DOHH2 (cell line): ENCODE measurements at regions not wholly inside any gene's neighbourhood (a gene's known extent, or its start where the extent isn't known, plus 50 kb on each side); places are given as distances from the start of the nearest gene placed in this dataset.

Experiments used
- H3F3A ChIP-seq: fragments of 200-600 bp; sonication (generic), shearing (Covaris generic); 2 replicates; pipeline ENCODE4 v1.6.0; 2016; ENCODE audit warnings: antibody characterized with exemption, mild to moderate bottlenecking; ENCODE audit not compliant: control insufficient read depth, insufficient read depth
- H3K27ac ChIP-seq: fragments of 200-600 bp; sonication (generic); 2 replicates; pipeline ENCODE4 v1.5.1; 2014; ENCODE audit warnings: low read depth, mild to moderate bottlenecking, low read length, moderate library complexity
- H3K27me3 ChIP-seq: fragments of 200-600 bp; sonication (generic); 2 replicates; pipeline ENCODE4 v1.6.1; 2014; ENCODE audit warnings: mild to moderate bottlenecking, low read length, mixed read lengths; ENCODE audit not compliant: control insufficient read depth
- H3K36me3 ChIP-seq: fragments of 200-600 bp; sonication (generic); 2 replicates; pipeline ENCODE4 v1.6.1; 2014; ENCODE audit warnings: mild to moderate bottlenecking, low read length, moderate library complexity, mixed read lengths; ENCODE audit not compliant: control insufficient read depth
- H3K4me1 ChIP-seq: fragments of 200-600 bp; sonication (generic); 2 replicates; pipeline ENCODE4 v1.6.1; 2014; ENCODE audit warnings: mild to moderate bottlenecking, low read length, mixed read lengths; ENCODE audit not compliant: control insufficient read depth
- H3K4me2 ChIP-seq: fragments of 200-600 bp; sonication (generic); 2 replicates; pipeline ENCODE4 v1.6.0; 2014; ENCODE audit warnings: mild to moderate bottlenecking, low read length, moderate library complexity
- H3K4me3 ChIP-seq: fragments of 200-600 bp; sonication (generic); 2 replicates; pipeline ENCODE4 v1.5.1; 2014; ENCODE audit warnings: mild to moderate bottlenecking, low read length, mixed read lengths
- H3K79me2 ChIP-seq: fragments of 200-600 bp; sonication (generic); 2 replicates; pipeline ENCODE4 v1.6.1; 2014; ENCODE audit warnings: mild to moderate bottlenecking, low read length, mixed read lengths; ENCODE audit not compliant: control insufficient read depth
- H3K9me2 ChIP-seq: fragments of 200-600 bp; sonication (generic); replicated peaks from 2 replicates; pipeline ENCODE4 v1.6.1; 2014; ENCODE audit warnings: mild to moderate bottlenecking, low read length, mixed read lengths; ENCODE audit not compliant: control insufficient read depth
- H3K9me3 ChIP-seq: fragments of 200-600 bp; sonication (generic); 2 replicates; pipeline ENCODE4 v1.6.1; 2014; ENCODE audit warnings: antibody characterized with exemption, low read length, mixed read lengths; ENCODE audit not compliant: control insufficient read depth, insufficient read depth
- H4K20me1 ChIP-seq: fragments of 200-600 bp; sonication (generic); 2 replicates; pipeline ENCODE4 v1.6.0; 2014; ENCODE audit warnings: low read depth, mild to moderate bottlenecking, antibody characterized with exemption, low read length, moderate library complexity; ENCODE audit not compliant: control insufficient read depth, insufficient read depth
- EZH2phosphoT487 ChIP-seq: fragments of 200-600 bp; sonication (generic); IDR thresholded peaks from 2 replicates; pipeline ENCODE4 v1.6.1; 2017; ENCODE audit warnings: borderline replicate concordance, mild to moderate bottlenecking, antibody characterized with exemption, low read length, moderate library complexity, mixed read lengths
- TF ChIP-seq, protein P1 (sequence below): fragments of 200-600 bp; sonication (generic); IDR thresholded peaks from one replicate; pipeline ENCODE4 v1.5.1; 2014; ENCODE audit warnings: antibody characterized with exemption, mild to moderate bottlenecking, low read depth, low read length; ENCODE audit not compliant: poor library complexity, severe bottlenecking

DNA sequence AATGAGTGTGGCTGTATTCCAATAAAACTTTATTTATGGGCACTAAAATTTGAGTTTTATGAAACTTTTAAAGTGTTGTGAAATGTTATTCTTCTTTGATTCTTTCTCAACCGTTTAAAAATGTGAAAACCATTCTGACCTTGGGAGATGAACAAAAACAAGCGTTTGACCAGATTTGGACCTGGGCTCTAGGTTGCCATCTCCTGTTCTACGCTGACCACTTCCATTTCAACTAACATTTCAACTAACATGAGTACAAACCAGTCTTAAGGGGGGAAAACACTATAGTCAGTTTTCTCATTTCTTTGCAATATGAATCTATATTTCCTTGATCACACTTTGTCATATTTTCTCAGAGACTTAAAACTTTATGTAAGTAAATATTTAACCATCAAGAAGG, 118.4 kb upstream of the IRX5 start:
- Histone ChIP-seq H3K27ac (no peak overlapping the region), H3K9me3 (no peaks in the 10 kb centered on the region), H3K4me3 (no peak overlapping the region), H3K27me3 (no peaks in the 10 kb centered on the region), H4K20me1 (no peaks in the 10 kb centered on the region), H3K4me1 (no peaks in the 10 kb centered on the region), H3K36me3 (no peaks in the 10 kb centered on the region), H3K79me2 (no peaks in the 10 kb centered on the region), H3K4me2 (no peak overlapping the region), H3K9me2 (no peaks in the 10 kb centered on the region), H3F3A (no peaks in the 10 kb centered on the region)
- TF ChIP-seq EZH2phosphoT487 = no peak
- TF ChIP-seq, protein P1, sequence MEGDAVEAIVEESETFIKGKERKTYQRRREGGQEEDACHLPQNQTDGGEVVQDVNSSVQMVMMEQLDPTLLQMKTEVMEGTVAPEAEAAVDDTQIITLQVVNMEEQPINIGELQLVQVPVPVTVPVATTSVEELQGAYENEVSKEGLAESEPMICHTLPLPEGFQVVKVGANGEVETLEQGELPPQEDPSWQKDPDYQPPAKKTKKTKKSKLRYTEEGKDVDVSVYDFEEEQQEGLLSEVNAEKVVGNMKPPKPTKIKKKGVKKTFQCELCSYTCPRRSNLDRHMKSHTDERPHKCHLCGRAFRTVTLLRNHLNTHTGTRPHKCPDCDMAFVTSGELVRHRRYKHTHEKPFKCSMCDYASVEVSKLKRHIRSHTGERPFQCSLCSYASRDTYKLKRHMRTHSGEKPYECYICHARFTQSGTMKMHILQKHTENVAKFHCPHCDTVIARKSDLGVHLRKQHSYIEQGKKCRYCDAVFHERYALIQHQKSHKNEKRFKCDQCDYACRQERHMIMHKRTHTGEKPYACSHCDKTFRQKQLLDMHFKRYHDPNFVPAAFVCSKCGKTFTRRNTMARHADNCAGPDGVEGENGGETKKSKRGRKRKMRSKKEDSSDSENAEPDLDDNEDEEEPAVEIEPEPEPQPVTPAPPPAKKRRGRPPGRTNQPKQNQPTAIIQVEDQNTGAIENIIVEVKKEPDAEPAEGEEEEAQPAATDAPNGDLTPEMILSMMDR = no peak

DNA sequence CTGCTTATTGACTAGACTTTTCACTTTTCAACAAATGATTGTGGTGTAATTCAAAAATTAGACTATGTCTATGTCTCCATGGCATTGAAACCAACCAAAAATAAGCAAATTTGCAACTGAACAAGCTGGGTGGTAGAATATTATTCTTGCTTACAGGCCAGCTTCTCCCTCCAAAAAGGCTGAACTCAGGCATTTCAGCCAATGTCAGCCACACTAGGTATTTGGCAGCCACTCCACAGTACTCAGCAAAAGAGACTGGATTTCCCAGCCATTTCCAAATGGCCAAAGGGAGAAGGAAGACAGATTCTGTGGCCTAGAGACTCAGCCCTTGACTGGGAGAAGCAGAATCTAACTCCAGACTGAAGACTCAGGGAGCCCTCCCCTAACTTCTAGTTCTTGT, 121.8 kb upstream of the IRX5 start:
- no peaks in the 10 kb centered on the region for H3F3A ChIP-seq
- no peak overlapping the region for H3K27ac ChIP-seq
- H3K27me3 ChIP-seq = no peaks in the 10 kb centered on the region
- H3K9me2 ChIP-seq = no peaks in the 10 kb centered on the region
- H3K79me2 ChIP-seq = no peaks in the 10 kb centered on the region
- H3K4me1 ChIP-seq = no peaks in the 10 kb centered on the region
- H3K4me2 ChIP-seq = no peak overlapping the region
- no peaks in the 10 kb centered on the region for H3K36me3 ChIP-seq
- H4K20me1 ChIP-seq = no peaks in the 10 kb centered on the region
- TF ChIP-seq, protein P1 = no peak
- no peak overlapping the region for H3K4me3 ChIP-seq
- H3K9me3 ChIP-seq = no peaks in the 10 kb centered on the region

DNA sequence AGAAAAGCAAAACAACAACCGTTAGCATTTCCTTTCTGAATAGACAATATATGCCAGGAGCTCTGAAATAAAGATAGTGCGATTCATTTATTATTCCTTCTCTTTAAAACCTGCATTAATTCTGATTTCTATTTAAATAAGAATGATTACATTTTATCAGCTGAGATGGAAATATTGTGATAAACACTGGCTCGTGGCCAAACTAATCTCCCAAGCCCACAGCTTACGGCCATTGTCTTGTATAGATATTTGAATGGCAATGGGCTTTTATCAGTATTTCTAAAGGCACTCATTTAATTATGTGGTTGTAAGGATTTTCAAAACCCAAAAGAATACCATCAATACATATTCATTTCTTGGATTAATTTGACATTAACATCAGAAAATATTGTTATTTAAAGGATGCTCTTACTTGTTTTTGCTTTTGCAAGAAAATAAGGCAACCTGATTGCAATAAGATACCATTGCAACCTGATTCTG, 123.7 kb upstream of the IRX5 start:
- Histone ChIP-seq H3K4me2 (no peak overlapping the region), H3K27ac (no peak overlapping the region), H3K36me3 (no peaks in the 10 kb centered on the region), H3F3A (no peaks in the 10 kb centered on the region), H3K9me2 (no peaks in the 10 kb centered on the region), H3K9me3 (no peaks in the 10 kb centered on the region), H3K4me1 (no peaks in the 10 kb centered on the region), H3K27me3 (no peaks in the 10 kb centered on the region), H3K79me2 (no peaks in the 10 kb centered on the region), H4K20me1 (no peaks in the 10 kb centered on the region), H3K4me3 (no peak overlapping the region)
- TF ChIP-seq, protein P1 = no peak
- TF ChIP-seq EZH2phosphoT487 = no peak

DNA sequence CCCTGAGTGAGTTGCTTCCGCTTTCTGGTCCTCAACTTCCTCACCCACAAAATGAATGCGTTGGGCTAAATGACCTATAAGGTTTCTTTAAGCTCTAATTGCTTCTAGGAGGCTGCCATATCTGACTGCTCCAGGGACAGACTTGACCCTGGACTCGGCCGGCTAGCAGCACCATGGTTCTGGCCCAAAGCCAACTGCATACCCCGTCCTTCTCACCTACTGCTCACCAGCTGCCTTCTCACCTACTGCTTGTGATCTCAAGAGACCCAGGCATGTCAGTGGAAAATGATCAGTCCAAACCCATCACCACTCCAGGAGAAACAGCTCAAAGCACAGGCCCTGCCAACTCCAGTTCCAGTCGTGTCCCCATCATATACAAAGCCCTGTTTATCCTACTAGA, 124.3 kb upstream of the IRX5 start:
- Histone ChIP-seq H3K9me2 (no peaks in the 10 kb centered on the region), H3K27me3 (no peaks in the 10 kb centered on the region), H4K20me1 (no peaks in the 10 kb centered on the region), H3K9me3 (no peaks in the 10 kb centered on the region), H3K27ac (no peak overlapping the region), H3K36me3 (no peaks in the 10 kb centered on the region), H3K4me2 (no peak overlapping the region), H3K4me3 (no peak overlapping the region), H3K79me2 (no peaks in the 10 kb centered on the region), H3K4me1 (no peaks in the 10 kb centered on the region), H3F3A (no peaks in the 10 kb centered on the region)
- TF ChIP-seq, protein P1 = no peak
- TF ChIP-seq EZH2phosphoT487 = no peak
